Adipocyte (in vitro differentiated cells): ENCODE measurements at regions not wholly inside any gene's neighbourhood (a gene's known extent, or its start where the extent isn't known, plus 50 kb on each side); places are given as distances from the start of the nearest gene placed in this dataset.

Source experiments
- DNase-seq: peaks from one replicate; pipeline ENCODE4 v3.0.0-alpha.2; 2015; ENCODE audit warnings: low read depth
- H3K27me3 ChIP-seq: replicated peaks from 2 replicates; pipeline ENCODE4 v1.7.0; 2013; ENCODE audit warnings: mild to moderate bottlenecking, low read length, moderate library complexity; ENCODE audit not compliant: control insufficient read depth, insufficient read depth
- H3K36me3 ChIP-seq: 2 replicates; pipeline ENCODE4 v1.7.0; 2013; ENCODE audit warnings: low read length, mild to moderate bottlenecking, moderate library complexity; ENCODE audit not compliant: control insufficient read depth, insufficient read depth, severe bottlenecking
- H3K4me1 ChIP-seq: 2 replicates; pipeline ENCODE4 v1.7.0; 2013; ENCODE audit warnings: mild to moderate bottlenecking, low read length, moderate library complexity; ENCODE audit not compliant: control insufficient read depth, insufficient read depth
- H3K4me3 ChIP-seq: 2 replicates; pipeline ENCODE4 v1.7.0; 2013; ENCODE audit warnings: mild to moderate bottlenecking, low read length, moderate library complexity
- H3K9ac ChIP-seq: 2 replicates; pipeline ENCODE4 v1.7.0; 2013; ENCODE audit warnings: mild to moderate bottlenecking, low read length, moderate library complexity
- H3K9me3 ChIP-seq: 2 replicates; pipeline ENCODE4 v1.7.0; 2013; ENCODE audit warnings: mild to moderate bottlenecking, low read length, moderate library complexity; ENCODE audit not compliant: control insufficient read depth

GRCh38 chr1:5161372-5161771, 507.0 kb downstream of the AJAP1 start:
- Histone ChIP-seq H3K4me1 (no peaks in the 10 kb centered on the region), H3K36me3 (no peaks in the 10 kb centered on the region), H3K4me3 (no peak overlapping the region), H3K9ac (no peak overlapping the region), H3K27me3 (no peaks in the 10 kb centered on the region), H3K9me3 (no peaks in the 10 kb centered on the region)
- DNase-seq, result no peak

GRCh38 chr1:5157175-5157574, 502.8 kb downstream of the AJAP1 start:
- H3K4me3 ChIP-seq, result no peak overlapping the region
- H3K36me3 ChIP-seq, result no peaks in the 10 kb centered on the region
- H3K4me1 ChIP-seq, result no peaks in the 10 kb centered on the region
- H3K9ac ChIP-seq, result no peak overlapping the region
- H3K27me3 ChIP-seq, result no peaks in the 10 kb centered on the region
- peaks cover 8% of the 10 kb centered on the region for H3K9me3 ChIP-seq
- no peak for DNase-seq

GRCh38 chr1:5156416-5157120, 502.2 kb downstream of the AJAP1 start:
- DNase-seq, result no peak
- Histone ChIP-seq H3K4me3 (no peak overlapping the region), H3K27me3 (no peaks in the 10 kb centered on the region), H3K4me1 (no peaks in the 10 kb centered on the region), H3K9ac (no peak overlapping the region), H3K36me3 (no peaks in the 10 kb centered on the region), H3K9me3 (peaks cover 8% of the 10 kb centered on the region)

- peaks cover 14% of the 10 kb centered on the region for H3K9me3 ChIP-seq
- no peak overlapping the region for H3K9ac ChIP-seq
- no peaks in the 10 kb centered on the region for H3K4me1 ChIP-seq
- no peaks in the 10 kb centered on the region for H3K27me3 ChIP-seq
- DNase-seq, result no peak
- H3K36me3 ChIP-seq, result no peaks in the 10 kb centered on the region
- H3K4me3 ChIP-seq, result no peak overlapping the region
These were observed 497.1 kb downstream of the AJAP1 start for GRCh38 chr1:5151511-5151910.

GRCh38 chr1:5150191-5150590, 495.8 kb downstream of the AJAP1 start:
- H3K27me3 ChIP-seq, result no peaks in the 10 kb centered on the region
- no peak overlapping the region for H3K9ac ChIP-seq
- H3K4me3 ChIP-seq, result no peak overlapping the region
- no peaks in the 10 kb centered on the region for H3K4me1 ChIP-seq
- no peak for DNase-seq
- no peaks in the 10 kb centered on the region for H3K36me3 ChIP-seq
- peaks cover 8% of the 10 kb centered on the region for H3K9me3 ChIP-seq

- H3K9ac ChIP-seq, result no peak overlapping the region
- H3K36me3 ChIP-seq, result no peaks in the 10 kb centered on the region
- no peaks in the 10 kb centered on the region for H3K27me3 ChIP-seq
- peaks cover 6% of the 10 kb centered on the region for H3K9me3 ChIP-seq
- DNase-seq, result no peak
- H3K4me1 ChIP-seq, result no peaks in the 10 kb centered on the region
- H3K4me3 ChIP-seq, result no peak overlapping the region
These were observed 493.4 kb downstream of the AJAP1 start for GRCh38 chr1:5147806-5148205.

GRCh38 chr1:5142389-5142788, 488.0 kb downstream of the AJAP1 start:
- no peak overlapping the region for H3K4me3 ChIP-seq
- H3K27me3 ChIP-seq, result no peaks in the 10 kb centered on the region
- no peaks in the 10 kb centered on the region for H3K4me1 ChIP-seq
- no peak for DNase-seq
- no peak overlapping the region for H3K9ac ChIP-seq
- no peaks in the 10 kb centered on the region for H3K36me3 ChIP-seq
- H3K9me3 ChIP-seq, result no peaks in the 10 kb centered on the region

- Histone ChIP-seq H3K4me3 (no peak overlapping the region), H3K4me1 (no peaks in the 10 kb centered on the region), H3K27me3 (no peaks in the 10 kb centered on the region), H3K9me3 (no peaks in the 10 kb centered on the region), H3K9ac (no peak overlapping the region), H3K36me3 (no peaks in the 10 kb centered on the region)
- no peak for DNase-seq
These were observed 487.3 kb downstream of the AJAP1 start for GRCh38 chr1:5141750-5142149.

- Histone ChIP-seq H3K4me1 (no peaks in the 10 kb centered on the region), H3K27me3 (no peaks in the 10 kb centered on the region), H3K4me3 (no peak overlapping the region), H3K9me3 (no peaks in the 10 kb centered on the region), H3K9ac (no peak overlapping the region), H3K36me3 (no peaks in the 10 kb centered on the region)
- no peak for DNase-seq
These were observed 486.6 kb downstream of the AJAP1 start for GRCh38 chr1:5140962-5141361.

GRCh38 chr1:5140136-5140535, 485.7 kb downstream of the AJAP1 start:
- H3K9ac ChIP-seq, result no peak overlapping the region
- no peak overlapping the region for H3K4me3 ChIP-seq
- DNase-seq, result no peak
- H3K36me3 ChIP-seq, result no peaks in the 10 kb centered on the region
- H3K4me1 ChIP-seq, result no peaks in the 10 kb centered on the region
- H3K9me3 ChIP-seq, result peaks cover 2% of the 10 kb centered on the region
- no peaks in the 10 kb centered on the region for H3K27me3 ChIP-seq

GRCh38 chr1:5129746-5130355, 475.4 kb downstream of the AJAP1 start:
- DNase-seq, result no peak
- H3K9me3 ChIP-seq, result no peaks in the 10 kb centered on the region
- no peaks in the 10 kb centered on the region for H3K36me3 ChIP-seq
- H3K27me3 ChIP-seq, result no peaks in the 10 kb centered on the region
- H3K4me1 ChIP-seq, result no peaks in the 10 kb centered on the region
- no peak overlapping the region for H3K9ac ChIP-seq
- no peak overlapping the region for H3K4me3 ChIP-seq

- Histone ChIP-seq H3K9me3 (no peaks in the 10 kb centered on the region), H3K4me1 (no peaks in the 10 kb centered on the region), H3K36me3 (no peaks in the 10 kb centered on the region), H3K9ac (no peak overlapping the region), H3K4me3 (no peak overlapping the region), H3K27me3 (no peaks in the 10 kb centered on the region)
- DNase-seq, result no peak
These were observed 470.8 kb downstream of the AJAP1 start for GRCh38 chr1:5125208-5125607.
